Neural progenitor cell (in vitro differentiated cells): ENCODE measurements at regions not wholly inside any gene's neighbourhood (a gene's known extent, or its start where the extent isn't known, plus 50 kb on each side); places are given as distances from the start of the nearest gene placed in this dataset.

ENCODE experiments used
- DNase-seq: peaks from one replicate; pipeline ENCODE4 v3.0.0-alpha.2; 2016; ENCODE audit warnings: low spot score
- H2AFZ ChIP-seq: fragments of 200-600 bp; sonication (generic); replicated peaks from 2 replicates; pipeline ENCODE4 v1.6.1; 2016; ENCODE audit warnings: antibody characterized with exemption
- H3F3A ChIP-seq: fragments of 200-600 bp; sonication (generic); 2 replicates; pipeline ENCODE4 v1.6.1; 2016; ENCODE audit warnings: antibody characterized with exemption, low read depth
- H3K27ac ChIP-seq: fragments of 200-600 bp; sonication (generic); 2 replicates; pipeline ENCODE4 v1.5.1; 2016; ENCODE audit warnings: mild to moderate bottlenecking
- H3K27me3 ChIP-seq: fragments of 200-600 bp; sonication (generic); 2 replicates; pipeline ENCODE4 v1.6.1; 2016; ENCODE audit warnings: mild to moderate bottlenecking, moderate library complexity
- H3K36me3 ChIP-seq: fragments of 200-600 bp; sonication (generic); 2 replicates; pipeline ENCODE4 v1.5.1; 2016
- H3K4me1 ChIP-seq: fragments of 200-600 bp; sonication (generic); 2 replicates; pipeline ENCODE4 v1.6.1; 2016; ENCODE audit warnings: mixed run types
- H3K4me2 ChIP-seq: fragments of 200-600 bp; sonication (generic); 2 replicates; pipeline ENCODE4 v1.6.1; 2016
- H3K4me3 ChIP-seq: fragments of 200-600 bp; sonication (generic); 2 replicates; pipeline ENCODE4 v1.5.1; 2016
- H3K79me2 ChIP-seq: fragments of 200-600 bp; sonication (generic); 2 replicates; pipeline ENCODE4 v1.6.1; 2016; ENCODE audit warnings: low read depth
- H3K9ac ChIP-seq: fragments of 200-600 bp; sonication (generic); 2 replicates; pipeline ENCODE4 v1.6.1; 2016
- H3K9me3 ChIP-seq: fragments of 200-600 bp; sonication (generic); 2 replicates; pipeline ENCODE4 v1.5.1; 2016; ENCODE audit warnings: low read depth
- H4K20me1 ChIP-seq: fragments of 200-600 bp; sonication (generic); 2 replicates; pipeline ENCODE4 v1.6.1; 2016; ENCODE audit warnings: low read depth
- H3K27ac Mint-ChIP-seq: 3 replicates; pipeline ENCODE4 v1.8.0; 2021; ENCODE audit warnings: mixed read lengths
- H3K27me3 Mint-ChIP-seq: 2 replicates; pipeline ENCODE4 v1.8.0; 2022; ENCODE audit warnings: low read depth, mild to moderate bottlenecking, inconsistent platforms, moderate library complexity, mixed read lengths; ENCODE audit not compliant: insufficient read depth
- H3K36me3 Mint-ChIP-seq: 3 replicates; pipeline ENCODE4 v1.8.0; 2021; ENCODE audit warnings: mixed read lengths
- H3K4me1 Mint-ChIP-seq: 3 replicates; pipeline ENCODE4 v1.8.0; 2021; ENCODE audit warnings: mixed read lengths
- H3K4me3 Mint-ChIP-seq: 3 replicates; pipeline ENCODE4 v1.8.0; 2021; ENCODE audit warnings: mild to moderate bottlenecking, moderate library complexity, mixed read lengths
- H3K9me3 Mint-ChIP-seq: 3 replicates; pipeline ENCODE4 v1.8.0; 2020; ENCODE audit warnings: mixed read lengths
- CTCF ChIP-seq: fragments of 200-600 bp; sonication (generic); IDR thresholded peaks from 2 replicates; pipeline ENCODE4 v1.5.1; 2017; ENCODE audit warnings: antibody characterized with exemption, mild to moderate bottlenecking
- EZH2phosphoT487 ChIP-seq: fragments of 200-600 bp; sonication (generic); IDR thresholded peaks from 2 replicates; pipeline ENCODE4 v1.6.1; 2017; ENCODE audit warnings: antibody characterized with exemption

- Histone ChIP-seq H3K9me3 (no peaks in the 10 kb centered on the region), H3K4me3 (no peak overlapping the region), H4K20me1 (no peaks in the 10 kb centered on the region), H3K79me2 (no peaks in the 10 kb centered on the region), H3K36me3 (no peaks in the 10 kb centered on the region), H3K4me2 (no peak overlapping the region), H2AFZ (no peak overlapping the region), H3K4me1 (no peaks in the 10 kb centered on the region), H3K9ac (no peak overlapping the region), H3F3A (no peaks in the 10 kb centered on the region), H3K27ac (no peak overlapping the region), H3K27me3 (no peaks in the 10 kb centered on the region)
- TF ChIP-seq CTCF: no peak
- TF ChIP-seq EZH2phosphoT487: no peak
- Mint-ChIP-seq H3K9me3 (no peaks in the 10 kb centered on the region), H3K4me1 (peaks cover 17% of the 10 kb centered on the region), H3K27me3 (peaks cover 11% of the 10 kb centered on the region), H3K27ac (no peak overlapping the region), H3K36me3 (no peaks in the 10 kb centered on the region), H3K4me3 (no peak overlapping the region)
- no peak for DNase-seq
These were observed 244.2 kb downstream of the HIVEP2 start for GRCh38 chr6:142700671-142701312.
